Endothelial cell of umbilical vein (primary cell): ENCODE measurements at regions not wholly inside any gene's neighbourhood (a gene's known extent, or its start where the extent isn't known, plus 50 kb on each side); places are given as distances from the start of the nearest gene placed in this dataset.

ENCODE experiments used
- BruUV-seq: library from RNA; stranded (reverse); fragments of 400-500 nt; replicated peaks from 2 replicates; lab custom pipeline; 2021; lab: Mats Ljungman, UMichigan
- CTCF ChIA-PET: fragments of 300-600, 350-600 bp; sonication (Branson Sonifier 250); formaldehyde crosslinking; loops from one replicate; lab custom pipeline; 2021; ENCODE audit warnings: antibody characterized with exemption, inconsistent platforms; lab: Charles Lee
- POLR2A ChIA-PET: fragments of 300-600, 350-600 bp; sonication (Branson Sonifier 250); formaldehyde crosslinking; loops from one replicate; lab custom pipeline; 2021; ENCODE audit warnings: antibody characterized with exemption, inconsistent platforms; lab: Charles Lee
- DNase-seq: peaks from one replicate; pipeline ENCODE4 v3.0.0-alpha.2; 2011; ENCODE audit warnings: low read depth, low spot score
- FAIRE-seq: peaks from 2 replicates; lab custom pipeline; 2011; peaks lifted over from hg19 to GRCh38; lab: Jason Lieb, UNC
- H2AFZ ChIP-seq: 2 replicates; pipeline ENCODE4 v1.6.0; 2012; ENCODE audit warnings: low read depth, low read length, control low read depth, inconsistent platforms
- H3K27ac ChIP-seq: 2 replicates; pipeline ENCODE4 v1.5.1; 2011; ENCODE audit warnings: low read depth, mild to moderate bottlenecking, control low read depth, low read length, moderate library complexity; ENCODE audit not compliant: insufficient read depth
- H3K27me3 ChIP-seq, 2 experiments: 2 replicates each; pipeline versions ENCODE4 v1.6.0 to v1.6.1; 2011; ENCODE audit warnings: low read length in 2 of 2, mixed read lengths in 1 of 2; ENCODE audit not compliant: control insufficient read depth in 2 of 2, insufficient read depth in 2 of 2
- H3K36me3 ChIP-seq, 2 experiments: 2 replicates in 1 of 2; 3 replicates in 1 of 2; pipeline ENCODE4 v1.5.1; 2011; ENCODE audit warnings: low read length in 2 of 2, mild to moderate bottlenecking in 1 of 2, moderate library complexity in 1 of 2; ENCODE audit not compliant: control insufficient read depth in 2 of 2, insufficient read depth in 2 of 2; ENCODE audit errors: extremely low read depth in 1 of 2
- H3K4me1 ChIP-seq: 3 replicates; pipeline ENCODE4 v1.5.1; 2011; ENCODE audit warnings: mild to moderate bottlenecking, low read length; ENCODE audit not compliant: control insufficient read depth, insufficient read depth; ENCODE audit errors: extremely low read depth
- H3K4me2 ChIP-seq: 2 replicates; pipeline ENCODE4 v1.6.1; 2011; ENCODE audit warnings: low read length, control low read depth, mixed read lengths; ENCODE audit not compliant: insufficient read depth
- H3K4me3 ChIP-seq, 3 experiments: fragments of 200-600 bp in 1 of 3; sonication (generic), shearing (Covaris generic) in 1 of 3; replicated peaks in 1 of 3; 2 replicates each; pipeline ENCODE4 v1.5.1; 2011 to 2016; ENCODE audit warnings: control low read depth in 3 of 3, low read length in 3 of 3, mild to moderate bottlenecking in 2 of 3, inconsistent platforms in 1 of 3, low read depth in 1 of 3, moderate library complexity in 1 of 3; ENCODE audit not compliant: insufficient read depth in 1 of 3
- H3K79me2 ChIP-seq: 2 replicates; pipeline ENCODE4 v1.6.0; 2012; ENCODE audit warnings: low read length, inconsistent platforms; ENCODE audit not compliant: control insufficient read depth, insufficient read depth
- H3K9ac ChIP-seq: replicated peaks from 2 replicates; pipeline ENCODE3; 2011; ENCODE audit warnings: low read length, control low read depth; ENCODE audit not compliant: insufficient read depth; ENCODE audit errors: extremely low read depth
- H3K9me1 ChIP-seq: replicated peaks from 3 replicates; pipeline ENCODE4 v1.6.0; 2011; ENCODE audit warnings: mild to moderate bottlenecking, low read length; ENCODE audit not compliant: control insufficient read depth, insufficient read depth; ENCODE audit errors: extremely low read depth
- H3K9me3 ChIP-seq: replicated peaks from 2 replicates; pipeline ENCODE4 v1.5.1; 2012; ENCODE audit warnings: low read length, inconsistent platforms; ENCODE audit not compliant: control insufficient read depth, insufficient read depth
- H4K20me1 ChIP-seq: replicated peaks from 2 replicates; pipeline ENCODE3; 2011; ENCODE audit warnings: mild to moderate bottlenecking, low read length; ENCODE audit not compliant: control insufficient read depth, insufficient read depth; ENCODE audit errors: extremely low read depth
- CTCF ChIP-seq, 2 donors: IDR thresholded peaks; 1 replicate in 1 of 2; 2 replicates in 1 of 2; pipeline ENCODE4 v1.5.1; 2011; ENCODE audit warnings: low read length in 2 of 2, mild to moderate bottlenecking in 2 of 2, moderate library complexity in 2 of 2, control low read depth in 1 of 2, inconsistent platforms in 1 of 2, low read depth in 1 of 2; ENCODE audit not compliant: insufficient read depth in 1 of 2; ENCODE audit errors: extremely low read depth in 1 of 2
- EZH2 ChIP-seq: IDR thresholded peaks from 2 replicates; pipeline ENCODE4 v1.6.1; 2012; ENCODE audit warnings: borderline replicate concordance, low read depth, mild to moderate bottlenecking, moderate library complexity, low read length, inconsistent platforms; ENCODE audit not compliant: severe bottlenecking
- FOS ChIP-seq: IDR thresholded peaks from 2 replicates; pipeline ENCODE4 v1.6.1; 2011; ENCODE audit warnings: mild to moderate bottlenecking, low read length, moderate library complexity, borderline replicate concordance; ENCODE audit not compliant: insufficient read depth
- GATA2 ChIP-seq: IDR thresholded peaks from 2 replicates; pipeline ENCODE4 v1.7.0; 2011; ENCODE audit warnings: low read depth, mild to moderate bottlenecking, moderate library complexity, mixed read lengths, low read length; ENCODE audit not compliant: insufficient read length, insufficient read depth
- JUN ChIP-seq: IDR thresholded peaks from 2 replicates; pipeline ENCODE4 v1.6.1; 2011; ENCODE audit warnings: borderline replicate concordance, low read depth; ENCODE audit not compliant: insufficient read length, insufficient read depth
- MAX ChIP-seq: IDR thresholded peaks from 2 replicates; pipeline ENCODE4 v1.6.1; 2011; ENCODE audit not compliant: insufficient read depth, insufficient read length
- MYC ChIP-seq: IDR thresholded peaks from one replicate; pipeline ENCODE4 v1.6.1; 2011; ENCODE audit warnings: mild to moderate bottlenecking, low read depth, low read length
- POLR2A ChIP-seq: IDR thresholded peaks from 2 replicates; pipeline ENCODE4 v1.6.1; 2012; ENCODE audit warnings: low read depth, mild to moderate bottlenecking, control low read depth, low read length
- POLR2AphosphoS5 ChIP-seq: IDR thresholded peaks from 2 replicates; pipeline ENCODE4 v1.6.1; 2012; ENCODE audit warnings: low read depth, mild to moderate bottlenecking, control low read depth, low read length, moderate library complexity; ENCODE audit not compliant: insufficient read depth
- dilution Hi-C: fragments of 300-500 bp; cut with MboI; formaldehyde crosslinking; loops from one replicate; pipeline ENCODE4 v1.15.0; 2019; ENCODE audit warnings: low sequenced_read_pairs; ENCODE audit not compliant: extremely low pct_ligation_motif_present
- intact Hi-C: fragments of 100-400 bp; cut with micrococcal nuclease; formaldehyde crosslinking; loops from one replicate; pipeline ENCODE4 v1.10.0; 2022

DNA sequence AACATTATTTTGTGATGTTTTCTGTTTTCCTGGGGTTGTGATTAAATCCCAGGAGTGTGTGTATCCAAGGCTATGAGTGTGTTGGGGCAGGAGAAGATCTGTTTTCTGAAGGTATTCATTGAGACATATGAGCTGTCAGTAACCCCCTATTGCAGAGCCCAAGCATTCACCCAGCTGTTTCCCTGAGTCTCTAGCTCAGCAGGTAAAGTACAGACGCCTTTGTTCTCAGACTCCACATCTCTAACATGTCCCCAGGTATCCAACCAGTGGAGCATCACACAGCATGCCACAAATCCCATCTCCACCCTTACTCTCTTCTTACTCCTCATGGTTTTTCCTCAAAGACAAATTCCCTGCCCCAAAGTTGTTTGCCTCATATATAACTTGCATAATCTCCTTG is 213.6 kb downstream of the PCDH20 start:
- no TSS peak for BruUV-seq
- CTCF ChIA-PET, result no interaction called here
- Histone ChIP-seq H3K4me1 (no peaks in the 10 kb centered on the region), H3K4me3 (no peak overlapping the region), H3K36me3 (no peaks in the 10 kb centered on the region), H3K27me3 (no peaks in the 10 kb centered on the region), H4K20me1 (no peaks in the 10 kb centered on the region), H3K27ac (no peak overlapping the region), H3K9ac (no peak overlapping the region), H3K9me3 (no peaks in the 10 kb centered on the region), H2AFZ (no peak overlapping the region), H3K79me2 (no peaks in the 10 kb centered on the region), H3K4me2 (no peak overlapping the region), H3K9me1 (no peaks in the 10 kb centered on the region)
- intact Hi-C loops, result no loop called here
- POLR2A ChIA-PET, result no interaction called here
- FAIRE-seq, result no peak
- dilution Hi-C loops, result no loop called here
- TF ChIP-seq CTCF (IDR thresholded peaks at IDR 0.05; ENCODE audit: extremely low read depth in 1 of 2, insufficient read depth in 1 of 2, low read depth in 1 of 2, low read length in 2 of 2), result no peak
- no peak for TF ChIP-seq GATA2
- no peak for DNase-seq

DNA sequence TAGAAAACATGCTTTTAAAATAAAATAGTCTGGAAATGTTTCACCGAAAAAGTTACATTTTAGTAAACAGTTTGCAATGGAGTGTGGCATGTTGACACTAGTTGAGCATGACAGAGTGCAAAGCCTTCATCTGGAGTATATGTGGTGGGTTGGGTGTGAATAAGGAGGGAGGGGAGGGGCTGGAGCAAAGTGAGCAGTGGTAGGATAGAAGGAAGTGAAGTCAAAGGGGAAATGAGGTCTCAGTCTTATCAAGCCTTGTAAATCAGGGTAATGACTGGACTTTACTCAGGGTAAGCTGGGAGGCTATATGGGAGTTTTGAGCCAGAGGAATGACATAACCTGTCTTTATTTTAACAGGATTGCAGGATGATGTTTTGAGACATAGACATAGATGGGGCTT is 222.8 kb downstream of the PCDH20 start:
- CTCF ChIA-PET, result no interaction called here
- TF ChIP-seq MAX (no peak), CTCF (IDR thresholded peaks at IDR 0.05; ENCODE audit: extremely low read depth in 1 of 2, insufficient read depth in 1 of 2, low read depth in 1 of 2, low read length in 2 of 2) (no peak), POLR2AphosphoS5 (no peak), JUN (no peak), GATA2 (no peak), FOS (no peak), EZH2 (no peak), MYC (no peak), POLR2A (no peak)
- intact Hi-C loops (no loop called here), dilution Hi-C loops (no loop called here)
- DNase-seq (no peak), FAIRE-seq (no peak)
- no peak overlapping the region for H3K4me2 ChIP-seq
- H3K36me3 ChIP-seq, result no peaks in the 10 kb centered on the region
- no peaks in the 10 kb centered on the region for H3K4me1 ChIP-seq
- no peaks in the 10 kb centered on the region for H3K9me3 ChIP-seq
- POLR2A ChIA-PET, result no interaction called here
- no peaks in the 10 kb centered on the region for H3K27me3 ChIP-seq
- H3K9me1 ChIP-seq, result no peaks in the 10 kb centered on the region
- H3K9ac ChIP-seq, result no peak overlapping the region
- no TSS peak for BruUV-seq
- no peak overlapping the region for H2AFZ ChIP-seq
- no peak overlapping the region for H3K4me3 ChIP-seq
- no peaks in the 10 kb centered on the region for H4K20me1 ChIP-seq
- no peaks in the 10 kb centered on the region for H3K79me2 ChIP-seq
- no peak overlapping the region for H3K27ac ChIP-seq
